GM23248 (cell line): ENCODE measurements at regions not wholly inside any gene's neighbourhood (a gene's known extent, or its start where the extent isn't known, plus 50 kb on each side); places are given as distances from the start of the nearest gene placed in this dataset.

Source experiments
- EZH2 ChIP-seq: fragments of 200-600 bp; sonication (generic); IDR thresholded peaks from 2 replicates; pipeline ENCODE4 v1.6.1; 2018; ENCODE audit warnings: antibody characterized with exemption, mild to moderate bottlenecking; ENCODE audit not compliant: insufficient read depth, poor library complexity, severe bottlenecking
- EZH2phosphoT487 ChIP-seq: fragments of 200-600 bp; sonication (generic); IDR thresholded peaks from 2 replicates; pipeline ENCODE4 v1.6.1; 2018; ENCODE audit warnings: antibody characterized with exemption, moderate library complexity, mild to moderate bottlenecking, low read depth; ENCODE audit not compliant: insufficient read depth

DNA sequence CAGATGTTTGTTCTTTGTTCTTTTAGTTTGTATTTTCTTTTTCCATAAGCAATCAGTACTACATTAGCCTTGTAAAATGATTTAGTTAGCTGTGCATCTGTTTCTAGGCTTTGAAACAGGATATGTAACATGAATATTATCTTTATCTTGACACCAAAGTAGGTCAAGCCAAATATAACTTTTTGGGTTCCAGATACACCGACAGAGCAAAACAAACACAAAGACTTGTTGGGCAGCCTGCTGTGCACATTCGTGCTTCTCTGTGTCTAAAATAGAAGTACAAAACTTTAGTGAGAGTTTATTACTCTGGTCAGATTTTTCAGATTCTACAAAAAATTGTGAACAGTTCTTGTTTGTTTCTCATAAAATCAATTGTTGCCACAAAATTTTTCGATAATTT is 1059.3 kb upstream of the GYPC start:
- no peak for TF ChIP-seq EZH2
- no peak for TF ChIP-seq EZH2phosphoT487
